Ishikawa (cell line): ENCODE measurements at regions not wholly inside any gene's neighbourhood (a gene's known extent, or its start where the extent isn't known, plus 50 kb on each side); places are given as distances from the start of the nearest gene placed in this dataset.

Experiments used
- CEBPB ChIP-seq: IDR thresholded peaks from 2 replicates; pipeline ENCODE4 v1.6.1; 2012
- CREB1 ChIP-seq: IDR thresholded peaks from 2 replicates; pipeline ENCODE4 v1.6.1; 2012; ENCODE audit warnings: low read depth
- EGR1 ChIP-seq: IDR thresholded peaks from 2 replicates; pipeline ENCODE4 v1.6.1; 2012
- EP300 ChIP-seq: IDR thresholded peaks from 2 replicates; pipeline ENCODE4 v1.6.1; 2012; ENCODE audit warnings: borderline replicate concordance
- FOXM1 ChIP-seq: IDR thresholded peaks from 2 replicates; pipeline ENCODE4 v1.6.1; 2012; ENCODE audit warnings: low read depth, borderline replicate concordance
- NFIC ChIP-seq: IDR thresholded peaks from 2 replicates; pipeline ENCODE4 v1.6.1; 2012
- RAD21 ChIP-seq: IDR thresholded peaks from 2 replicates; pipeline ENCODE4 v1.6.1; 2012; ENCODE audit warnings: low read depth
- TAF1 ChIP-seq: IDR thresholded peaks from 2 replicates; pipeline ENCODE4 v1.6.1; 2012; ENCODE audit warnings: low read depth, mild to moderate bottlenecking
- TCF12 ChIP-seq: IDR thresholded peaks from 2 replicates; pipeline ENCODE4 v1.6.1; 2012; ENCODE audit warnings: low read depth
- TEAD4 ChIP-seq: IDR thresholded peaks from 2 replicates; pipeline ENCODE4 v1.6.1; 2012
- YY1 ChIP-seq: IDR thresholded peaks from 2 replicates; pipeline ENCODE4 v1.6.1; 2012; ENCODE audit warnings: low read depth
- ZBTB7A ChIP-seq: IDR thresholded peaks from 2 replicates; pipeline ENCODE4 v1.6.1; 2012; ENCODE audit warnings: low read depth
- TF ChIP-seq, protein P1 (sequence below): IDR thresholded peaks from 2 replicates; pipeline ENCODE4 v1.6.1; 2012; ENCODE audit warnings: low read depth, mild to moderate bottlenecking
- TF ChIP-seq, protein P2 (sequence below): IDR thresholded peaks from 2 replicates; pipeline ENCODE4 v1.6.1; 2012
- TF ChIP-seq, protein P3 (sequence below): IDR thresholded peaks from 2 replicates; pipeline ENCODE4 v1.6.1; 2012

DNA sequence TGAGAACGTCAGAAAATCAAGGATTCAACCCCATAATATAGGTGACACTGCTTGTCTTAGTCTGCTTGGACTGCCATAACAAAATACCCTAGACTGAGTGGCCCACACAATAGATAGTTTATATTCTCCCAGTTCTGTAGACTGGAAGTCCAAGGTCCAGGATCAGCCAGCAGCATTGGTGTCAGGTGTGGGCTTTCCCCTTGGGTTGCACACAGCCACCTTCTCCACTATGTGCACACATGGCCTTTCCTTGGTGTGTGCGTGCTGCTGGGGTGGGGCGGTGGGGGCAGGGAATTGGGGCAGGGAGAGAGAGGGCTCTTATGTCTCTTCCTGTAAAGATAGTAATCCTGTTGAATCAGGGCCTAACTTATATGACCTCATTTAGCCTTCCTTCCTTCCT, 106.4 kb downstream of the SLC25A47 start:
- TF ChIP-seq EGR1 (no peak), ZBTB7A (no peak), TEAD4 (no peak), CEBPB (no peak), RAD21 (no peak), FOXM1 (no peak), EP300 (no peak)
- TF ChIP-seq, protein P1, sequence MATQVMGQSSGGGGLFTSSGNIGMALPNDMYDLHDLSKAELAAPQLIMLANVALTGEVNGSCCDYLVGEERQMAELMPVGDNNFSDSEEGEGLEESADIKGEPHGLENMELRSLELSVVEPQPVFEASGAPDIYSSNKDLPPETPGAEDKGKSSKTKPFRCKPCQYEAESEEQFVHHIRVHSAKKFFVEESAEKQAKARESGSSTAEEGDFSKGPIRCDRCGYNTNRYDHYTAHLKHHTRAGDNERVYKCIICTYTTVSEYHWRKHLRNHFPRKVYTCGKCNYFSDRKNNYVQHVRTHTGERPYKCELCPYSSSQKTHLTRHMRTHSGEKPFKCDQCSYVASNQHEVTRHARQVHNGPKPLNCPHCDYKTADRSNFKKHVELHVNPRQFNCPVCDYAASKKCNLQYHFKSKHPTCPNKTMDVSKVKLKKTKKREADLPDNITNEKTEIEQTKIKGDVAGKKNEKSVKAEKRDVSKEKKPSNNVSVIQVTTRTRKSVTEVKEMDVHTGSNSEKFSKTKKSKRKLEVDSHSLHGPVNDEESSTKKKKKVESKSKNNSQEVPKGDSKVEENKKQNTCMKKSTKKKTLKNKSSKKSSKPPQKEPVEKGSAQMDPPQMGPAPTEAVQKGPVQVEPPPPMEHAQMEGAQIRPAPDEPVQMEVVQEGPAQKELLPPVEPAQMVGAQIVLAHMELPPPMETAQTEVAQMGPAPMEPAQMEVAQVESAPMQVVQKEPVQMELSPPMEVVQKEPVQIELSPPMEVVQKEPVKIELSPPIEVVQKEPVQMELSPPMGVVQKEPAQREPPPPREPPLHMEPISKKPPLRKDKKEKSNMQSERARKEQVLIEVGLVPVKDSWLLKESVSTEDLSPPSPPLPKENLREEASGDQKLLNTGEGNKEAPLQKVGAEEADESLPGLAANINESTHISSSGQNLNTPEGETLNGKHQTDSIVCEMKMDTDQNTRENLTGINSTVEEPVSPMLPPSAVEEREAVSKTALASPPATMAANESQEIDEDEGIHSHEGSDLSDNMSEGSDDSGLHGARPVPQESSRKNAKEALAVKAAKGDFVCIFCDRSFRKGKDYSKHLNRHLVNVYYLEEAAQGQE: no peak
- TF ChIP-seq, protein P2, sequence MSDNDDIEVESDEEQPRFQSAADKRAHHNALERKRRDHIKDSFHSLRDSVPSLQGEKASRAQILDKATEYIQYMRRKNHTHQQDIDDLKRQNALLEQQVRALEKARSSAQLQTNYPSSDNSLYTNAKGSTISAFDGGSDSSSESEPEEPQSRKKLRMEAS: no peak

DNA sequence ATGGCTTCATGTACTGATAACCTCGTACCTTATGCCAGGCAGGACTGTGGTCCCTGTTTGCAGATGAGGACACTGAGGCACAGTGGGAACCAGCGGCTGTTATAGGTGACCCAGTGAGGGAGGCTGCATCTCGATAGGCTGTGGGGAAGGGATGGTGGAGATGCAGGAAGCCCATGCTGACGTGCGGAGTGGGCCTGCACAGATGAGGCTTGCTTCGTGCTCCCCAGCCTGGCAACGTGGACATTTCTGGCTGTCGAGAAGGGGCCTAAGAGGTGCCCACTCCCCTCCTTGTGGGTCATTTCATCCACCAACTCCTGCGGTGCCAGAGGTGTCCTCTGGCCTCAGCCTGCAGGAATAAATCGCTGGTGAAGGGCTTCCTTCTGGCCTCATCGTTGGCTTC, 107.4 kb downstream of the SLC25A47 start:
- no peak for TF ChIP-seq TCF12
- TF ChIP-seq NFIC: no peak
- TF ChIP-seq, protein P2: no peak
- TF ChIP-seq EP300: no peak
- no peak for TF ChIP-seq TEAD4
- TF ChIP-seq CEBPB: no peak
- TF ChIP-seq, protein P1: no peak
- no peak for TF ChIP-seq CREB1
- TF ChIP-seq RAD21: no peak
- TF ChIP-seq EGR1: no peak
- TF ChIP-seq, protein P3, sequence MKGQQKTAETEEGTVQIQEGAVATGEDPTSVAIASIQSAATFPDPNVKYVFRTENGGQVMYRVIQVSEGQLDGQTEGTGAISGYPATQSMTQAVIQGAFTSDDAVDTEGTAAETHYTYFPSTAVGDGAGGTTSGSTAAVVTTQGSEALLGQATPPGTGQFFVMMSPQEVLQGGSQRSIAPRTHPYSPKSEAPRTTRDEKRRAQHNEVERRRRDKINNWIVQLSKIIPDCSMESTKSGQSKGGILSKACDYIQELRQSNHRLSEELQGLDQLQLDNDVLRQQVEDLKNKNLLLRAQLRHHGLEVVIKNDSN: no peak
- TF ChIP-seq TAF1: no peak
- TF ChIP-seq ZBTB7A: no peak
- no peak for TF ChIP-seq FOXM1

DNA sequence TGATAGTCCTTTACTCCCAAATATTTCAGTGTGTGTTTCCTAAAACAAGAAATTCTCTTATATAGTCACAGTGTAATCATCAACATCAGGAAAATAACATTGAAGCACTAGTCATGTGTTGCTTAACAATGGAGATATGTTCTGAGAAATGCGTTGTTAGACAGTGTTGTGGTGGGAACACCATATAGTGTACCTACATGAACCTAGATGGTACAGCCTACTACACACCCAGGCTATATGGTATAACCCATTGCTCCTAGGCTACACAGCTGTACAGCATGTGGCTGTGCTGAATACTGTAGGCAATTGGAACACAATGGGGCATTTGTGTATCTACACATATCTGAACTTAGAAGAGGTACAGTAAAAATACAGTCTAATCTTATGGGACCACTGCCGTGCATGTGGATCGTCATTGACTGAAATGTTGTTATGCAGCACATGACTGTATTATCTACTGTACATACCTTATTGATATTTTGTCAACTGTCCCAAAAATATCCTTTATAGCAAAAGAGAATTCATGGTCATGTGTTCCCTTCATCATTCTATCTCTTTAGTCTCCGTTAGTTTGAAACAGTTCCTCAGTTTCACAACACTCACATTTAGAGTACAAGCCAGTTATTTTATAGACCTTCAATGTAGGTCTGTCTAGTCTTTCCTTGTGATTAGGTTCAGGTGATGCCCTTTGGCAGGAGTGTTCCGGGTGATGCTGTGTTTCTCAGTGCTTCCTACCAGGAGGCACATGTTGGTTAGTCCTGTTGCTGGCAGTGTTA, 109.7 kb downstream of the SLC25A47 start:
- no peak for TF ChIP-seq EP300
- no peak for TF ChIP-seq ZBTB7A
- no peak for TF ChIP-seq FOXM1
- TF ChIP-seq EGR1: no peak
- TF ChIP-seq, protein P2: no peak
- TF ChIP-seq, protein P3: no peak

DNA sequence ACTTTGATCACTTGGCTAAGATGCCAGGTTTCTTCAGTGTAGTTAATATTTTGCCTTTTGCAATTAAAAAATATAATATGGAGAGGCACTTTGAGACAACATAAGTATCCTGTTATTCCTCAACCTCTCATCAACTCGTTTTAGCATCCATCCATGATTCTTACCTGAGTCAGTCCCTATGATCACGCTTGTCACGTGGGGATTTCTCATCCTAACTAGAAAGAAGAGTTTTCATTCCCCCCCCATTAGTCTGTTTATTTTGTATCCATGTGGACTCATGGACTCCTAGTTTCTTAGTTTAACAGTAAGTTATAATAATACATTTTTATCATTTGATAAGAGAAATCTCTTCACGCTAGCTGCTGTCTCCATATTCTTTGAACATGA, 110.3 kb downstream of the SLC25A47 start:
- TF ChIP-seq CREB1 (no peak), NFIC (no peak), EGR1 (no peak)
- TF ChIP-seq, protein P1: no peak

DNA sequence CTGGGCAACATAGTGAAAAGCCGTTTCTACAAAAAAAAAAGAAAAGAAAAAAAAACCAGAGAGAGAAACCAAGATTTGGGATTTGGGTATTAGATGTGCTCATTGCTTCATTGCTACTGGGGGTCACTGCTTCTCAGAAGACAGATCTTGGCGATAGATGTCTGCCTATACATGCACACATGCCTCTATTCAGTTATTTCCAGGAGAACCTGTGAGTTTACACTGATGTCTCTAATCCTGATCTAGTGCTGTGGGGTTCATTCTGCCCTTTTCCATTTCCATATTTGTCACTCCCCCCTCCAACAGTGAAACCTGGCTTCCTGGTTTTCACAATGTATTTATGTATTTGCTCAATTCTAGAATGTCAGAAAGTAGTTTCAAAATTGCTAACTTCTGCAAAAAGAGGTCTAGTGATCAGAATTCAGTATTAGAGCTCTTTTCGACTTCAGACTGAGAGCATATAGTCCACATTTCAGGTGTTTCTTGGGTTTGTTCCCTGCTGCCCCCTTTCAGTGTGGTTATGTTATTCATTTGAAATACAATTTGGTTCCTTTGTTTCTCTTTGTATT, 111.0 kb downstream of the SLC25A47 start:
- no peak for TF ChIP-seq CREB1
- TF ChIP-seq TEAD4: no peak
- TF ChIP-seq, protein P1: no peak
- TF ChIP-seq NFIC: no peak
- no peak for TF ChIP-seq EP300
- TF ChIP-seq CEBPB: no peak
- TF ChIP-seq, protein P3: no peak
- TF ChIP-seq TAF1: no peak
- TF ChIP-seq TCF12: no peak
- TF ChIP-seq ZBTB7A: no peak
- TF ChIP-seq, protein P2: no peak
- TF ChIP-seq FOXM1: no peak
- no peak for TF ChIP-seq RAD21
- no peak for TF ChIP-seq YY1
- TF ChIP-seq EGR1: no peak
